ENCODE measurements at regions not wholly inside any gene's neighbourhood (a gene's known extent, or its start where the extent isn't known, plus 50 kb on each side); places are given as distances from the start of the nearest gene placed in this dataset.

DNA sequence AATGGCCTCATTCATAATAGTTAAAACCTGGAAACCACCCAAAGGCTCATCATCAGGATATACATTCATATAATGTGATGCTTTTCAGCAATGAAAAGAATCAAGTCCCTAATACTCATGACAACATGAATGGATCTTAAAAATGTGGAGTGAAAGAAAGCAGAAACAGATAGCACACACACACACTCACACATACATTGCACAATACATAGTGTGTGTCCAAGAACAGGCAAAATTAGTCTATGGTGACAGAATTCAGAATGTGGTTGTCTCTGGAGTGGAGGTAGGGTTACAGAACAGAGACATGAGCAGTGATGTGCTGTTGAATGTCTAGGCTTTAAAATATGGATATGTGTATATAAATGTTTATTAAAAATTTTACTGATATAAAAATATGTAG lies 419.9 kb upstream of the PCDH15 start:
- Mint-ChIP-seq H3K36me3 (ENCODE audit: low read depth) (no peaks in the 10 kb centered on the region), H3K9me3 (no peaks in the 10 kb centered on the region), H3K4me3 (no peak overlapping the region), H3K27me3 (ENCODE audit: low read depth) (no peaks in the 10 kb centered on the region), H3K27ac (ENCODE audit: unreplicated experiment) (no peak overlapping the region), H3K4me1 (no peaks in the 10 kb centered on the region)
- TF ChIP-seq, protein P1, sequence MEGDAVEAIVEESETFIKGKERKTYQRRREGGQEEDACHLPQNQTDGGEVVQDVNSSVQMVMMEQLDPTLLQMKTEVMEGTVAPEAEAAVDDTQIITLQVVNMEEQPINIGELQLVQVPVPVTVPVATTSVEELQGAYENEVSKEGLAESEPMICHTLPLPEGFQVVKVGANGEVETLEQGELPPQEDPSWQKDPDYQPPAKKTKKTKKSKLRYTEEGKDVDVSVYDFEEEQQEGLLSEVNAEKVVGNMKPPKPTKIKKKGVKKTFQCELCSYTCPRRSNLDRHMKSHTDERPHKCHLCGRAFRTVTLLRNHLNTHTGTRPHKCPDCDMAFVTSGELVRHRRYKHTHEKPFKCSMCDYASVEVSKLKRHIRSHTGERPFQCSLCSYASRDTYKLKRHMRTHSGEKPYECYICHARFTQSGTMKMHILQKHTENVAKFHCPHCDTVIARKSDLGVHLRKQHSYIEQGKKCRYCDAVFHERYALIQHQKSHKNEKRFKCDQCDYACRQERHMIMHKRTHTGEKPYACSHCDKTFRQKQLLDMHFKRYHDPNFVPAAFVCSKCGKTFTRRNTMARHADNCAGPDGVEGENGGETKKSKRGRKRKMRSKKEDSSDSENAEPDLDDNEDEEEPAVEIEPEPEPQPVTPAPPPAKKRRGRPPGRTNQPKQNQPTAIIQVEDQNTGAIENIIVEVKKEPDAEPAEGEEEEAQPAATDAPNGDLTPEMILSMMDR (conservative IDR thresholded peaks at IDR 0.05), result no peak
- DNase-seq (ENCODE audit: low read depth, low spot score), result no peak

DNA sequence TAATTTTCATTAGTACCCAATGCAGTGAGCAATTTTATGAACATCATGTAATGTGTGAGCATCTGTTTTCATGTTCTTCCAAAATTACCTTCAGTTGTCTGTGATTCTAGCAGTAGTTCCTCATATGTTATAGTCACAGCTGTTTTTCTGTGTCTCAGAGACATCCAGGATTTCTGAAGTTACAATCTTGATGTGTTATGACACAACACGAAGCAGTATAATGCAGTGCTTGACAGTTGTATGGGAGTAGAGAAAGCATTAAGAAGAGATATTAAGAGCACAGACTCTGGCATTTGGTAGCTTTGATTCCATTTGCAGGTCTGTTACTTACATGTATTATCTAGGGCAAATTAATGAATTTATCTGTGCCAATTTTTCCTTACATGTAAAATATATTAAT lies 414.7 kb upstream of the PCDH15 start:
- Mint-ChIP-seq H3K27ac (ENCODE audit: unreplicated experiment) (no peak overlapping the region), H3K9me3 (peaks cover 2% of the 10 kb centered on the region), H3K4me3 (no peak overlapping the region), H3K27me3 (ENCODE audit: low read depth) (no peaks in the 10 kb centered on the region), H3K4me1 (no peaks in the 10 kb centered on the region), H3K36me3 (ENCODE audit: low read depth) (no peaks in the 10 kb centered on the region)
- TF ChIP-seq, protein P1 (conservative IDR thresholded peaks at IDR 0.05), result no peak
- no peak for DNase-seq (ENCODE audit: low read depth, low spot score)

DNA sequence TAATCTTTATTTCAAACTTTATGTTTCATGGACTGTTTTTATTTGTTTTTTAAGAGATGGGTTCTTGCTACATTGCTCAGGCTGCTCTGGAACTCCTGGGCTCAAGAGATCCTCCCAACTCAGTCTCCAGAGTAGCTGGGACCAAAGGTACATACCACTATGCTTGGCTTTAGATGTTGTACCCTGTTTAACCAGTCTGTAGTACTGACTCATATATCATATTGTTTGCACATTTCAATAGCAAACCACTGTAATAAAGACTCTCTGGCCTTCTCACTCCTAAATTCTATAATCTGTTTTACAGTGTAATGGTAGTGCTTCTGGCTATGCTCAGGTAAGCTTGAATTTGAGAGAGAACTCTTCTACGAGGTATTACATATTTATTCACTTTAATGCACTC lies 413.6 kb upstream of the PCDH15 start:
- Mint-ChIP-seq H3K4me1 (no peaks in the 10 kb centered on the region), H3K36me3 (ENCODE audit: low read depth) (no peaks in the 10 kb centered on the region), H3K9me3 (peaks cover 2% of the 10 kb centered on the region), H3K27me3 (ENCODE audit: low read depth) (no peaks in the 10 kb centered on the region), H3K4me3 (no peak overlapping the region), H3K27ac (ENCODE audit: unreplicated experiment) (no peak overlapping the region)
- DNase-seq (ENCODE audit: low read depth, low spot score), result no peak
- TF ChIP-seq, protein P1 (conservative IDR thresholded peaks at IDR 0.05), result no peak

DNA sequence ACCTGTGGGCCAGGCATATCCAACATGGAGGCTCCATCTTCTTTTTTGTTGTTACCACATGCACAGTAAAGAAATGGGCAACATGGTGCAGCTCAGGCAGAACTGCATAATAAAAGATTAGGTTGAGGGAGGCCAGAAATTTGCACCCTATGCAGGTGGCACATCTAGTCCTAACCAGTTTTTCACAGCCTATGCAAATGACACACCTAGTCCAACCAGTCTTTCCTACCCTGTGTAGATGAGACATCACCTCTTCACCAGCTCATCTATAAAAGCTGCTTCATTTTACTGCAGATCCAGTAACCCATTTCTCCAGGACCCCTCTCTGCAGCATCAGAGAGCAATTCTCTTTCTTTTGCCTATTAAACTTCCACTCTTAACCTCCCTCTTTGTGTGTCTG lies 411.0 kb upstream of the PCDH15 start:
- no peaks in the 10 kb centered on the region for H3K36me3 Mint-ChIP-seq (ENCODE audit: low read depth)
- H3K27me3 Mint-ChIP-seq (ENCODE audit: low read depth), result no peaks in the 10 kb centered on the region
- no peak overlapping the region for H3K4me3 Mint-ChIP-seq
- H3K4me1 Mint-ChIP-seq, result no peaks in the 10 kb centered on the region
- no peak for DNase-seq (ENCODE audit: low read depth, low spot score)
- no peak overlapping the region for H3K27ac Mint-ChIP-seq (ENCODE audit: unreplicated experiment)
- H3K9me3 Mint-ChIP-seq, result peaks cover 2% of the 10 kb centered on the region
- TF ChIP-seq, protein P1 (conservative IDR thresholded peaks at IDR 0.05), result no peak

DNA sequence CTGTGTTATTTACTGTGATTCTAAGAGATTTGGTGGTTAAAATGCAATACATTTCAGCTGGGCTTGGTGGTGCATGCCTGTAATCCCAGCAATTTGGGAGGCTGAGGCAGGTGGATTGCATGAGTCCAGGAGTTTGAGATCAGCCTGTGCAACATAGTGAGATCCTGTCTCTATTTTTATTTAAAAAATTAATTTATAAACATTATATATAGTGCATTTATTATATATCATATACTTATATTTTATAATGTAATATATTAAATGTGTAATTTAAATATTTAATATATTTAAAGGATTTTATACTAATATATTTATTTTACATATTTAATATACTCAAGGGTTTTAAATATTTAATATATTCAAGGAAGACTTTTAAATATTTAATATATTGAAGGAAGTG lies 402.8 kb upstream of the PCDH15 start:
- no peaks in the 10 kb centered on the region for H3K27me3 Mint-ChIP-seq (ENCODE audit: low read depth)
- peaks cover 3% of the 10 kb centered on the region for H3K36me3 Mint-ChIP-seq (ENCODE audit: low read depth)
- DNase-seq (ENCODE audit: low read depth, low spot score), result no peak
- TF ChIP-seq, protein P1 (conservative IDR thresholded peaks at IDR 0.05), result no peak
- H3K4me1 Mint-ChIP-seq, result no peaks in the 10 kb centered on the region
- H3K27ac Mint-ChIP-seq (ENCODE audit: unreplicated experiment), result no peak overlapping the region
- H3K4me3 Mint-ChIP-seq, result no peak overlapping the region
- peaks cover 12% of the 10 kb centered on the region for H3K9me3 Mint-ChIP-seq

DNA sequence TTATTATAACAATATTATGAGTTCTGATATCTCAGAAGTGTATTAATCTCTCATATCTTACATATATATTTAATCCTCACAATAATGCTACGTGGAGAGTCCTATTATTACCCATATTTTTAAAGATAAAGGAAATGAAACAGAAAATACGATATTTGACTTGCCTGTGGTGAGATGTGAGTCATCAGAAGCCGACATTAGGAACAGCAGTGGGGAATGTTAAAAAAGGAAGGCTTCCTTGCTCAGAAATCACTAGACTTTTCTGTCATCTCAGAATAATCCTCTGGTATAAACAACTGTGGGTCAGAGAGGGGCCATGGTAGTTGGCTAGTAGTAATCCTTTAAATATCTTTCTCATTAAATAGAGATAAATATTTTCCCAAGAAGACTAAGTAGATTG lies 402.3 kb upstream of the PCDH15 start:
- Mint-ChIP-seq H3K27me3 (ENCODE audit: low read depth) (no peaks in the 10 kb centered on the region), H3K9me3 (peaks cover 12% of the 10 kb centered on the region), H3K4me3 (no peak overlapping the region), H3K36me3 (ENCODE audit: low read depth) (peaks cover 6% of the 10 kb centered on the region), H3K4me1 (no peaks in the 10 kb centered on the region), H3K27ac (ENCODE audit: unreplicated experiment) (no peak overlapping the region)
- TF ChIP-seq, protein P1 (conservative IDR thresholded peaks at IDR 0.05), result no peak
- DNase-seq (ENCODE audit: low read depth, low spot score), result no peak
